GM23338 (cell line): ENCODE measurements at regions not wholly inside any gene's neighbourhood (a gene's known extent, or its start where the extent isn't known, plus 50 kb on each side); places are given as distances from the start of the nearest gene placed in this dataset.
"Not testable (repeated sequence)": the region's sequence is repeated elsewhere in the genome, so short reads cannot be mapped to it uniquely, and the experiment has no call there.

Experiments
- EZH2 ChIP-seq: fragments of 200-600 bp; sonication (generic); IDR thresholded peaks from one replicate; pipeline ENCODE4 v1.8.0; 2017; ENCODE audit warnings: antibody characterized with exemption, mild to moderate bottlenecking, low read depth; ENCODE audit not compliant: unreplicated experiment
- EZH2phosphoT487 ChIP-seq: fragments of 200-600 bp; sonication (generic); IDR thresholded peaks from one replicate; pipeline ENCODE4 v1.8.1; 2018; ENCODE audit warnings: antibody characterized with exemption; ENCODE audit not compliant: unreplicated experiment
- JUNB ChIP-seq: IDR thresholded peaks from one replicate; pipeline ENCODE4 v1.6.1; 2016; ENCODE audit warnings: antibody characterized with exemption; ENCODE audit not compliant: unreplicated experiment

- not testable (repeated sequence) for TF ChIP-seq JUNB, EZH2phosphoT487, EZH2
Observed at GRCh38 chr3:69609566-69609965, 129.7 kb upstream of the MITF start.
